K562 (cell line): ENCODE measurements at regions not wholly inside any gene's neighbourhood (a gene's known extent, or its start where the extent isn't known, plus 50 kb on each side); places are given as distances from the start of the nearest gene placed in this dataset.

Source experiments
- ATAC-seq: fragments of 200-7000 bp; cut with Tn5 transposase; 3 replicates; pipeline ENCODE4 v1.9.1; 2020; ENCODE audit warnings: moderate library complexity
- BruUV-seq: library from RNA; stranded (reverse); fragments of 400-500 nt; replicated peaks from 2 replicates; lab custom pipeline; 2021; lab: Mats Ljungman, UMichigan
- CTCF ChIA-PET: fragments of 300-600 bp; formaldehyde crosslinking; extraction: SDS; loops from one replicate; lab custom pipeline; 2021; ENCODE audit warnings: low intra/inter-chr PET ratio; lab: Yijun Ruan, JAX
- POLR2A ChIA-PET: fragments of 300-600, 350-650 bp; sonication (Branson Sonifier 250); formaldehyde crosslinking; extraction: SDS; loops from one replicate; lab custom pipeline; 2021; ENCODE audit warnings: antibody characterized with exemption, inconsistent platforms; lab: Yijun Ruan, JAX
- DNase-seq, 4 experiments: peaks; one replicate each; pipeline versions ENCODE4 v3.0.0 to v3.0.0-alpha.2; 2011 to 2018; ENCODE audit warnings: low spot score in 3 of 4, mixed read lengths in 3 of 4; ENCODE audit errors: extremely low read depth in 1 of 4
- FAIRE-seq: peaks from 2 replicates; lab custom pipeline; 2011; peaks lifted over from hg19 to GRCh38; lab: Jason Lieb, UNC
- H2AFZ ChIP-seq: 2 replicates; pipeline ENCODE4 v1.6.0; 2011; ENCODE audit warnings: low read depth, low read length, control low read depth, inconsistent platforms
- H3K27ac ChIP-seq: fragments of 200-600 bp; 3 replicates; pipeline ENCODE4 v1.8.0; 2011; ENCODE audit warnings: low read depth, mild to moderate bottlenecking, control low read depth, inconsistent platforms, low read length, moderate library complexity, mixed read lengths; ENCODE audit errors: extremely low read depth
- H3K27me3 ChIP-seq, 2 experiments: fragments of 300-600 bp in 1 of 2; 2 replicates in 1 of 2; 3 replicates in 1 of 2; pipeline versions ENCODE4 v1.6.0 to v1.8.0; 2011; ENCODE audit warnings: inconsistent platforms in 2 of 2, low read length in 2 of 2, mild to moderate bottlenecking in 1 of 2, mixed read lengths in 1 of 2, moderate library complexity in 1 of 2; ENCODE audit not compliant: control insufficient read depth in 2 of 2, insufficient read depth in 2 of 2
- H3K36me3 ChIP-seq: fragments of 300-600 bp; 3 replicates; pipeline ENCODE4 v1.8.0; 2011; ENCODE audit warnings: mild to moderate bottlenecking, low read length, inconsistent platforms; ENCODE audit not compliant: control insufficient read depth, insufficient read depth
- H3K4me1 ChIP-seq, 2 experiments: fragments of 200-600 bp in 1 of 2; replicated peaks in 1 of 2; 2 replicates in 1 of 2; 3 replicates in 1 of 2; pipeline versions ENCODE4 v1.5.1 to v1.8.0; 2011; ENCODE audit warnings: inconsistent platforms in 2 of 2, low read length in 2 of 2, mild to moderate bottlenecking in 1 of 2, mixed read lengths in 1 of 2, moderate library complexity in 1 of 2; ENCODE audit not compliant: control insufficient read depth in 2 of 2, insufficient read depth in 2 of 2
- H3K4me2 ChIP-seq: 2 replicates; pipeline ENCODE4 v1.6.1; 2011; ENCODE audit warnings: low read length, control low read depth, inconsistent platforms, mixed read lengths; ENCODE audit not compliant: insufficient read depth
- H3K4me3 ChIP-seq: fragments of 200-600 bp; sonication (generic), shearing (Covaris generic); 2 replicates; pipeline ENCODE4 v1.5.1; 2016; ENCODE audit warnings: control low read depth, inconsistent platforms
- H3K79me2 ChIP-seq: fragments of 200-600 bp; 3 replicates; pipeline ENCODE4 v1.8.0; 2011; ENCODE audit warnings: low read length, inconsistent platforms; ENCODE audit not compliant: control insufficient read depth, insufficient read depth
- H3K9ac ChIP-seq, 2 experiments: 2 replicates each; pipeline versions ENCODE4 v1.6.0 to v1.6.1; 2011; ENCODE audit warnings: low read depth in 2 of 2, low read length in 2 of 2, control low read depth in 1 of 2, inconsistent platforms in 1 of 2, mild to moderate bottlenecking in 1 of 2, mixed read lengths in 1 of 2; ENCODE audit not compliant: insufficient read depth in 1 of 2
- H3K9me1 ChIP-seq: one replicate; pipeline ENCODE4 v1.6.0; 2011; ENCODE audit warnings: inconsistent platforms, mild to moderate bottlenecking, low read length, moderate library complexity; ENCODE audit not compliant: control insufficient read depth, insufficient read depth
- H3K9me3 ChIP-seq: replicated peaks from 2 replicates; pipeline ENCODE4 v1.5.1; 2011; ENCODE audit warnings: low read depth, low read length, inconsistent platforms; ENCODE audit not compliant: control insufficient read depth, insufficient read depth
- H4K20me1 ChIP-seq: replicated peaks from 2 replicates; pipeline ENCODE4 v1.6.1; 2011; ENCODE audit warnings: low read length, inconsistent platforms, mixed read lengths; ENCODE audit not compliant: control insufficient read depth, insufficient read depth
- AFF1 ChIP-seq, 2 experiments: fragments of 450-650 bp; IDR thresholded peaks; 2 replicates each; pipeline ENCODE4 v1.6.1; 2018; ENCODE audit warnings: mild to moderate bottlenecking in 2 of 2, low read depth in 1 of 2; ENCODE audit not compliant: partially characterized antibody in 2 of 2
- BRD9 ChIP-seq: fragments of 450-650 bp; IDR thresholded peaks from 2 replicates; pipeline ENCODE4 v1.6.1; 2018; ENCODE audit warnings: low read depth; ENCODE audit not compliant: partially characterized antibody
- CAMTA2 ChIP-seq: fragments of 250-450 bp; sonication (Bioruptor Pico); conservative IDR thresholded peaks from 2 replicates; pipeline ENCODE4 v1.5.1; 2022
- CBFB ChIP-seq: sonication (generic); formaldehyde crosslinking; IDR thresholded peaks from 2 replicates; pipeline ENCODE4 v1.4.0; 2020; ENCODE audit warnings: mild to moderate bottlenecking, missing genetic modification reagents
- CHD2 ChIP-seq: IDR thresholded peaks from 2 replicates; pipeline ENCODE4 v1.6.1; 2011; ENCODE audit warnings: low read depth, low read length
- ELF1 ChIP-seq: fragments of 200-800 bp; sonication (Bioruptor generic); IDR thresholded peaks from 2 replicates; pipeline ENCODE4 v1.6.1; 2016; ENCODE audit warnings: missing genetic modification characterization, missing compliant biosample characterization
- HIVEP1 ChIP-seq: fragments of 250-450 bp; sonication (Bioruptor Pico); IDR thresholded peaks from 2 replicates; pipeline ENCODE4 v1.4.0; 2020; ENCODE audit warnings: mild to moderate bottlenecking
- KAT8 ChIP-seq: fragments of 450-650 bp; IDR thresholded peaks from 2 replicates; pipeline ENCODE4 v1.6.1; 2016; ENCODE audit warnings: low read depth, mild to moderate bottlenecking
- NEUROD1 ChIP-seq: fragments of 150-350 bp; IDR thresholded peaks from 2 replicates; pipeline ENCODE4 v1.6.1; 2014; ENCODE audit warnings: borderline replicate concordance, low read length, low read depth; ENCODE audit not compliant: partially characterized antibody
- NR4A1 ChIP-seq, 2 experiments: fragments of 250-450 bp in 1 of 2; fragments of 450-650 bp in 1 of 2; sonication (Bioruptor Pico) in 1 of 2; IDR thresholded peaks; 2 replicates each; pipeline versions ENCODE4 v1.4.0 to v1.6.1; 2016 to 2020; ENCODE audit warnings: mild to moderate bottlenecking in 2 of 2, missing compliant biosample characterization in 1 of 2, missing genetic modification characterization in 1 of 2, moderate library complexity in 1 of 2
- PTRF ChIP-seq: fragments of 450-650 bp; IDR thresholded peaks from 2 replicates; pipeline ENCODE4 v1.6.1; 2016; ENCODE audit warnings: mild to moderate bottlenecking, missing genetic modification characterization, missing compliant biosample characterization
- RFX5 ChIP-seq: IDR thresholded peaks from 2 replicates; pipeline ENCODE4 v1.6.1; 2011; ENCODE audit warnings: low read depth, mild to moderate bottlenecking, improper control_type of control experiment, low read length
- XRCC4 ChIP-seq: IDR thresholded peaks from one replicate; pipeline ENCODE4 v1.6.1; 2011; ENCODE audit not compliant: insufficient read depth, insufficient read length; ENCODE audit errors: extremely low read depth
- ZNF780A ChIP-seq: fragments of 250-450 bp; sonication (Bioruptor Pico); IDR thresholded peaks from 2 replicates; pipeline ENCODE4 v1.5.0; 2021; ENCODE audit warnings: mild to moderate bottlenecking
- WGBS: fragments of 100-300 bp; shearing (Covaris generic); methylation state at CpG from one replicate; pipeline ENCODE4 v1.1.6; 2016; ENCODE audit warnings: low coverage, mixed read lengths; ENCODE audit not compliant: insufficient coverage; ENCODE audit errors: missing lambda C conversion rate; 5-methylcytosine and 5-hydroxymethylcytosine counted together
- in situ Hi-C: fragments of 300-500 bp; cut with MboI; formaldehyde crosslinking; loops from 4 replicates; pipeline ENCODE4 v1.15.0; 2018; ENCODE audit warnings: inconsistent platforms, mixed read lengths
- intact Hi-C: fragments of 100-400 bp; cut with micrococcal nuclease; formaldehyde crosslinking; loops from 2 replicates; pipeline ENCODE4 v1.14.2; 2022
- TF ChIP-seq, protein P1 (sequence below): sonication (generic); formaldehyde crosslinking; IDR thresholded peaks from 2 replicates; pipeline ENCODE4 v1.4.0; 2020; ENCODE audit warnings: mild to moderate bottlenecking, missing genetic modification reagents

DNA sequence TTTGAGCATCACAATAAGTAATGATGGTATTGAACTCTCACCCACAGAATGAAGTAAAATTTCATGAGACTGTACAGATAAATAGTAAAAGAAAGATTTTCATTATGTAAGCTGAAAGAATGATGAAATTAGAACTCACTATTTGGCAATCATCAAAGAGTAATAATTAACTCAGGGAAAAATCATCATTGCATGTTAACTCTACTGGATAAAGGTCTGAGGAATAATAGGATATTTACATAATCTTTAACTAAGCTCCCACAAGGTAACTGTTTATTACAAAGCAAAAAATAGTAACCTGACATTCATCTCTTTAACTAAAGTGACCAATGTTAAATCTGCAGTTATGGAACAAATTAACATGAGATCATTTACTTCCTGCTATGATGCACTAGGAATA lies 739.9 kb downstream of the FAM181B start (continued):
- TF ChIP-seq AFF1 (IDR thresholded peaks at IDR 0.05; ENCODE audit: low read depth in 1 of 2, partially characterized antibody in 2 of 2) (no peak), CBFB (CRISPR knock-in tag) (no peak)

GRCh38 chr11:81990659-81991443 lies 742.8 kb downstream of the FAM181B start:
- H3K4me1 ChIP-seq, result no peaks in the 10 kb centered on the region
- H3K4me2 ChIP-seq, result no peak overlapping the region
- intact Hi-C loops, result no loop called here
- H3K27ac ChIP-seq, result no peak overlapping the region
- H3K9me1 ChIP-seq, result no peaks in the 10 kb centered on the region
- POLR2A ChIA-PET, result interaction anchor here (0.7 kb wide), 1 partner anchor 20 kb away, joined by 3 read pairs; no protein-coding TSS in a partner anchor
- CTCF ChIA-PET, result no interaction called here
- no peaks in the 10 kb centered on the region for H4K20me1 ChIP-seq
- FAIRE-seq (no peak), DNase-seq (no peak), ATAC-seq (no peak)
- no peaks in the 10 kb centered on the region for H3K79me2 ChIP-seq
- no peak overlapping the region for H3K9ac ChIP-seq
- no TSS peak for BruUV-seq
- no peak overlapping the region for H3K4me3 ChIP-seq
- 2% methylated on average over 19 of the region's 27 CpGs for WGBS
- H3K36me3 ChIP-seq, result no peaks in the 10 kb centered on the region
- no peaks in the 10 kb centered on the region for H3K9me3 ChIP-seq
- no peak overlapping the region for H2AFZ ChIP-seq
- H3K27me3 ChIP-seq, result no peaks in the 10 kb centered on the region
- in situ Hi-C loops, result no loop called here
- TF ChIP-seq ZNF780A (CRISPR knock-in tag), result no peak
- TF ChIP-seq CHD2, result no peak
- TF ChIP-seq ELF1, result no peak
- TF ChIP-seq BRD9, result no peak
- no peak for TF ChIP-seq CAMTA2
- TF ChIP-seq, protein P1, sequence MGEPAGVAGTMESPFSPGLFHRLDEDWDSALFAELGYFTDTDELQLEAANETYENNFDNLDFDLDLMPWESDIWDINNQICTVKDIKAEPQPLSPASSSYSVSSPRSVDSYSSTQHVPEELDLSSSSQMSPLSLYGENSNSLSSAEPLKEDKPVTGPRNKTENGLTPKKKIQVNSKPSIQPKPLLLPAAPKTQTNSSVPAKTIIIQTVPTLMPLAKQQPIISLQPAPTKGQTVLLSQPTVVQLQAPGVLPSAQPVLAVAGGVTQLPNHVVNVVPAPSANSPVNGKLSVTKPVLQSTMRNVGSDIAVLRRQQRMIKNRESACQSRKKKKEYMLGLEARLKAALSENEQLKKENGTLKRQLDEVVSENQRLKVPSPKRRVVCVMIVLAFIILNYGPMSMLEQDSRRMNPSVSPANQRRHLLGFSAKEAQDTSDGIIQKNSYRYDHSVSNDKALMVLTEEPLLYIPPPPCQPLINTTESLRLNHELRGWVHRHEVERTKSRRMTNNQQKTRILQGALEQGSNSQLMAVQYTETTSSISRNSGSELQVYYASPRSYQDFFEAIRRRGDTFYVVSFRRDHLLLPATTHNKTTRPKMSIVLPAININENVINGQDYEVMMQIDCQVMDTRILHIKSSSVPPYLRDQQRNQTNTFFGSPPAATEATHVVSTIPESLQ (CRISPR knock-in tag), result no peak
- no peak for TF ChIP-seq HIVEP1
- no peak for TF ChIP-seq PTRF (tag)
- no peak for TF ChIP-seq NEUROD1
- TF ChIP-seq KAT8, result no peak
- TF ChIP-seq XRCC4, result no peak
- TF ChIP-seq RFX5, result no peak
- TF ChIP-seq NR4A1 (CRISPR knock-in tag; IDR thresholded peaks at IDR 0.05), result no peak
- TF ChIP-seq NR4A1 (tag; IDR thresholded peaks at IDR 0.05), result no peak
